H1 (cell line): ENCODE measurements at regions not wholly inside any gene's neighbourhood (a gene's known extent, or its start where the extent isn't known, plus 50 kb on each side); places are given as distances from the start of the nearest gene placed in this dataset.

Experiments
- HDAC2 ChIP-seq, 2 experiments: fragments of 300-600 bp in 1 of 2; sonication (generic) in 1 of 2; IDR thresholded peaks; 2 replicates each; pipeline ENCODE4 v1.6.1; 2011 to 2012; ENCODE audit warnings: low read depth in 2 of 2, low read length in 2 of 2, mild to moderate bottlenecking in 2 of 2, moderate library complexity in 2 of 2, borderline replicate concordance in 1 of 2, inconsistent platforms in 1 of 2
- JUN ChIP-seq: IDR thresholded peaks from 2 replicates; pipeline ENCODE4 v1.6.1; 2011; ENCODE audit warnings: low read depth, mild to moderate bottlenecking, improper control_type of control experiment, low read length
- SIRT6 ChIP-seq: IDR thresholded peaks from one replicate; pipeline ENCODE4 v1.7.1; 2012; ENCODE audit warnings: low read length, inconsistent platforms
- SP2 ChIP-seq: IDR thresholded peaks from 2 replicates; pipeline ENCODE4 v1.6.1; 2012; ENCODE audit warnings: mild to moderate bottlenecking, low read length, inconsistent platforms
- YY1 ChIP-seq: IDR thresholded peaks from 2 replicates; pipeline ENCODE4 v1.6.1; 2011; ENCODE audit warnings: low read depth, mild to moderate bottlenecking, low read length
- TF ChIP-seq, protein P1 (sequence below), 3 experiments: IDR thresholded peaks; 1 replicate in 2 of 3; 2 replicates in 1 of 3; pipeline versions ENCODE4 v1.5.1 to v1.6.1; 2011; ENCODE audit warnings: low read length in 3 of 3, mild to moderate bottlenecking in 3 of 3, inconsistent platforms in 2 of 3, low read depth in 1 of 3, moderate library complexity in 1 of 3; ENCODE audit not compliant: insufficient read depth in 1 of 3; ENCODE audit errors: control extremely low read depth in 1 of 3

DNA sequence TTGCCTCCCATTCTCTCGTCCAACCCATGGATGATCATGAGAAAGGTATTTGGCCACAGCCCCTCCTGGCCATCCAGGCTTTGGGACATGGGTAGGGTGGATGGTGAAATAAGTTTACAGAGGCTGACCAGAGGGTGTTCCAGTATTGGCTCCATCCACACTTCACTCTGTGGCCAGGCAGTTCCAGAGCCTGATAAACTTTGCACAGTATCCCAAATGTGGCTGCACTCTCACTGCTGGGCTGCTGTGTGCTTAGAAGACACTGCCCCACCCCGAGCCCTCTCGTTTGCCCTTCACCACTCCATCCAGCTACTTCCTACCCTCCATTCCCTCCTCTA, 72.0 kb upstream of the ZMIZ1 start:
- TF ChIP-seq SIRT6 (no peak), HDAC2 (IDR thresholded peaks at IDR 0.05; ENCODE audit: borderline replicate concordance in 1 of 2, low read depth in 2 of 2, low read length in 2 of 2) (no peak), SP2 (no peak), YY1 (no peak), JUN (no peak)
- TF ChIP-seq, protein P1, sequence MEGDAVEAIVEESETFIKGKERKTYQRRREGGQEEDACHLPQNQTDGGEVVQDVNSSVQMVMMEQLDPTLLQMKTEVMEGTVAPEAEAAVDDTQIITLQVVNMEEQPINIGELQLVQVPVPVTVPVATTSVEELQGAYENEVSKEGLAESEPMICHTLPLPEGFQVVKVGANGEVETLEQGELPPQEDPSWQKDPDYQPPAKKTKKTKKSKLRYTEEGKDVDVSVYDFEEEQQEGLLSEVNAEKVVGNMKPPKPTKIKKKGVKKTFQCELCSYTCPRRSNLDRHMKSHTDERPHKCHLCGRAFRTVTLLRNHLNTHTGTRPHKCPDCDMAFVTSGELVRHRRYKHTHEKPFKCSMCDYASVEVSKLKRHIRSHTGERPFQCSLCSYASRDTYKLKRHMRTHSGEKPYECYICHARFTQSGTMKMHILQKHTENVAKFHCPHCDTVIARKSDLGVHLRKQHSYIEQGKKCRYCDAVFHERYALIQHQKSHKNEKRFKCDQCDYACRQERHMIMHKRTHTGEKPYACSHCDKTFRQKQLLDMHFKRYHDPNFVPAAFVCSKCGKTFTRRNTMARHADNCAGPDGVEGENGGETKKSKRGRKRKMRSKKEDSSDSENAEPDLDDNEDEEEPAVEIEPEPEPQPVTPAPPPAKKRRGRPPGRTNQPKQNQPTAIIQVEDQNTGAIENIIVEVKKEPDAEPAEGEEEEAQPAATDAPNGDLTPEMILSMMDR (IDR thresholded peaks at IDR 0.05; ENCODE audit: control extremely low read depth in 1 of 3, insufficient read depth in 1 of 3, low read depth in 1 of 3, low read length in 3 of 3), result no peak
